ENCODE measurements at regions not wholly inside any gene's neighbourhood (a gene's known extent, or its start where the extent isn't known, plus 50 kb on each side); places are given as distances from the start of the nearest gene placed in this dataset.

DNA sequence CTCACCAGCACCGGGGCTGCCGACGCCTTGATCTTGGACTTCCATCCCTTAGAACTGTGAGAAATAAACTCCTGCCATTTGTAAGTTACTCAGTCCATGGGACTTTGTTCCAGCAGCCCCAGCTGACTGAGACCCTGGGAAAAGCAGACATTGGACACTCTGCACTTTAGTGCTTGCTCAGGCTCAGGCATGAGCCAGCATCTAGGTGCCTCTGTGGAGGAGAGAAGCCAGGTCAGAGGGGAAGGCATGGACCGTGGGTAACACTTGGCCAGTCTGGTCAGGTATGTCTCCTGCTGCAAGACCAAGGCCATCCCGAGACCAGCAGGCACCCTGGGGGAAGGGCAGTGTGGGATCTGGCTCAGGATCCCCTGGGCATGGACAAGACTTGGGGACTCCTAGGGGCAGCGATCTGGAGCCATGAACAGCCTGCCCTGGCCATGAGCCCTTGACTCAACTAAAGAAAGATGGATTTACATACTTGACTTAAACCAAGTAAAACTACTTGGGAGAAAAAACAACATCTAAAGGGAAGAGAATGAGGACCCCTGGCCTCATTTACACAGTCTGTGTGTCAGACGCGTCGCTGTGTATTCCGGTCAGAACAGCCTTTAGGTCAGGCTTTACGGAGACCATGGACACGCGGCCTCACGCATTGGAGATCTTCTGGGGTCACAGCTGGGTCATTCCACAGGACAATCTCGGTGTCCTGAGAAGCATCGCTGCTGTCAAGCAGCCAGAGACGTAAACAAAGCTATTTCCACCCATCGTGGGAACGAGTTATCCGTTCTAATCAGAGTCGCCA, 497.1 kb downstream of the BRD1 start (continued):
- TF ChIP-seq, protein P1, sequence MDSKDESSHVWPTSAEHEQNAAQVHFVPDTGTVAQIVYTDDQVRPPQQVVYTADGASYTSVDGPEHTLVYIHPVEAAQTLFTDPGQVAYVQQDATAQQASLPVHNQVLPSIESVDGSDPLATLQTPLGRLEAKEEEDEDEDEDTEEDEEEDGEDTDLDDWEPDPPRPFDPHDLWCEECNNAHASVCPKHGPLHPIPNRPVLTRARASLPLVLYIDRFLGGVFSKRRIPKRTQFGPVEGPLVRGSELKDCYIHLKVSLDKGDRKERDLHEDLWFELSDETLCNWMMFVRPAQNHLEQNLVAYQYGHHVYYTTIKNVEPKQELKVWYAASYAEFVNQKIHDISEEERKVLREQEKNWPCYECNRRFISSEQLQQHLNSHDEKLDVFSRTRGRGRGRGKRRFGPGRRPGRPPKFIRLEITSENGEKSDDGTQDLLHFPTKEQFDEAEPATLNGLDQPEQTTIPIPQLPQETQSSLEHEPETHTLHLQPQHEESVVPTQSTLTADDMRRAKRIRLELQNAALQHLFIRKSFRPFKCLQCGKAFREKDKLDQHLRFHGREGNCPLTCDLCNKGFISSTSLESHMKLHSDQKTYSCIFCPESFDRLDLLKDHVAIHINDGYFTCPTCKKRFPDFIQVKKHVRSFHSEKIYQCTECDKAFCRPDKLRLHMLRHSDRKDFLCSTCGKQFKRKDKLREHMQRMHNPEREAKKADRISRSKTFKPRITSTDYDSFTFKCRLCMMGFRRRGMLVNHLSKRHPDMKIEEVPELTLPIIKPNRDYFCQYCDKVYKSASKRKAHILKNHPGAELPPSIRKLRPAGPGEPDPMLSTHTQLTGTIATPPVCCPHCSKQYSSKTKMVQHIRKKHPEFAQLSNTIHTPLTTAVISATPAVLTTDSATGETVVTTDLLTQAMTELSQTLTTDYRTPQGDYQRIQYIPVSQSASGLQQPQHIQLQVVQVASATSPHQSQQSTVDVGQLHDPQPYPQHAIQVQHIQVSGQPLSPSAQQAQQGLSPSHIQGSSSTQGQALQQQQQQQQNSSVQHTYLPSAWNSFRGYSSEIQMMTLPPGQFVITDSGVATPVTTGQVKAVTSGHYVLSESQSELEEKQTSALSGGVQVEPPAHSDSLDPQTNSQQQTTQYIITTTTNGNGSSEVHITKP (CRISPR knock-in tag; IDR thresholded peaks at IDR 0.05; ENCODE audit: low read depth) = no peak
- TF ChIP-seq SRF (IDR thresholded peaks at IDR 0.05; ENCODE audit: low read depth, low read length) (no peak), KDM6A (CRISPR knock-in tag; IDR thresholded peaks at IDR 0.05; ENCODE audit: low read depth) (no peak), PRMT3 (CRISPR knock-in tag; IDR thresholded peaks at IDR 0.05; ENCODE audit: borderline replicate concordance, low read depth) (no peak), ZNF501 (CRISPR knock-in tag; IDR thresholded peaks at IDR 0.05) (no peak), PAF1 (CRISPR knock-in tag; IDR thresholded peaks at IDR 0.05) (no peak)

DNA sequence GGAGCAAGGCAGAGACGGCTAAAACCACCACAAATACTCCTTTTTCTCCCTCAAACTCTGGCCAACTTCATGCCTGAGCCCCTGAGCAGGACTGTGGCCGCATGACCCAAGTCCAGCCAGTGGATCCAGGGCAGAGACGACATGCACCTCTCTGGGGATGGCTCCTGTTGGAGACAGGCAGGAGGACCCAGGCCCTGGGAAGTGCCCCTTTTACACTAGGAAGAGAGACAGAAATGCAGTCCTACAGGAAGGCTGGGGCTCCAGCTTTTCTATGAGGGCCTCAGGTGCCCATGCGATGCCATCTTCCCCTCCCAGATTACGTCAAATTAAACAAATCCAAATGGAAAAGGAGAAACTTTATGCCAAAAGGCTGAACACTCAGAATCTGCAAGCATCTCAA, 498.0 kb downstream of the BRD1 start:
- ChIA-PET POLR2A (no interaction called here), CTCF (ENCODE audit: low intra/inter-chr PET ratio, low total read pairs) (no interaction called here)
- Histone ChIP-seq H3K4me3 (replicated peaks in 1 of 3; ENCODE audit: insufficient read depth in 1 of 3, low read depth in 2 of 3, low read length in 3 of 3) (no peak overlapping the region), H3K4me2 (ENCODE audit: low read depth, low read length) (no peak overlapping the region), H3K27ac (ENCODE audit: extremely low read length, insufficient read depth, low read length) (no peak overlapping the region), H3K4me1 (ENCODE audit: insufficient read depth, low read length) (no peaks in the 10 kb centered on the region), H3K79me2 (ENCODE audit: insufficient read depth, low read length) (no peaks in the 10 kb centered on the region), H3K9ac (ENCODE audit: insufficient read depth, low read depth, low read length) (no peak overlapping the region), H3K36me3 (replicated peaks in 1 of 2; ENCODE audit: control insufficient read depth in 1 of 2, insufficient read depth in 2 of 2, low read length in 2 of 2) (no peaks in the 10 kb centered on the region), H3K9me3 (ENCODE audit: low read length) (peaks cover 10% of the 10 kb centered on the region; the same call in 1 of the 2 replicates), H4K20me1 (ENCODE audit: insufficient read depth, low read length) (no peaks in the 10 kb centered on the region), H3K27me3 (ENCODE audit: control insufficient read depth in 1 of 2, insufficient read depth in 2 of 2, low read length in 2 of 2) (peaks cover 1 to 49% of the 10 kb centered on the region in 2 experiments), H2AFZ (ENCODE audit: low read length) (no peak overlapping the region)
- DNase-seq (ENCODE audit: low spot score) (no peak), FAIRE-seq (no peak), ATAC-seq (no peak)
- 6% methylated on average over 4 of the region's 5 CpGs for WGBS (ENCODE audit: low lambda C conversion rate)
- in situ Hi-C loops (cut with HindIII; ENCODE audit: extremely low pct_ligation_motif_present, low pct_unique_long_range_greater_than_20kb) (no loop called here), intact Hi-C loops (cut with micrococcal nuclease; ENCODE audit: unreplicated experiment) (no loop called here)
- BruUV-seq (replicated peaks) = no TSS peak
- TF ChIP-seq HNRNPUL1 (IDR thresholded peaks at IDR 0.05; ENCODE audit: low read depth, low read length) (no peak), ZC3H4 (CRISPR knock-in tag; IDR thresholded peaks at IDR 0.05; ENCODE audit: borderline replicate concordance) (no peak), SALL2 (CRISPR knock-in tag; IDR thresholded peaks at IDR 0.05) (no peak), ZNF282 (IDR thresholded peaks at IDR 0.05; ENCODE audit: partially characterized antibody) (no peak), PCBP1 (IDR thresholded peaks at IDR 0.05; ENCODE audit: borderline replicate concordance, low read depth, low read length) (no peak), KDM3A (CRISPR knock-in tag; IDR thresholded peaks at IDR 0.05; ENCODE audit: low read depth) (no peak), CC2D1A (CRISPR knock-in tag; IDR thresholded peaks at IDR 0.05) (no peak), TBP (CRISPR knock-in tag; IDR thresholded peaks at IDR 0.05) (no peak), PAWR (CRISPR knock-in tag; IDR thresholded peaks at IDR 0.05; ENCODE audit: borderline replicate concordance) (no peak), FOXP1 (IDR thresholded peaks at IDR 0.05) (no peak), FOXP1 (CRISPR knock-in tag; IDR thresholded peaks at IDR 0.05) (no peak)
- TF ChIP-seq, protein P2, sequence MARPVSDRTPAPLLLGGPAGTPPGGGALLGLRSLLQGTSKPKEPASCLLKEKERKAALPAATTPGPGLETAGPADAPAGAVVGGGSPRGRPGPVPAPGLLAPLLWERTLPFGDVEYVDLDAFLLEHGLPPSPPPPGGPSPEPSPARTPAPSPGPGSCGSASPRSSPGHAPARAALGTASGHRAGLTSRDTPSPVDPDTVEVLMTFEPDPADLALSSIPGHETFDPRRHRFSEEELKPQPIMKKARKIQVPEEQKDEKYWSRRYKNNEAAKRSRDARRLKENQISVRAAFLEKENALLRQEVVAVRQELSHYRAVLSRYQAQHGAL (CRISPR knock-in tag; IDR thresholded peaks at IDR 0.05; ENCODE audit: not compliant biosample characterization) = no peak
- TF ChIP-seq, protein P3, sequence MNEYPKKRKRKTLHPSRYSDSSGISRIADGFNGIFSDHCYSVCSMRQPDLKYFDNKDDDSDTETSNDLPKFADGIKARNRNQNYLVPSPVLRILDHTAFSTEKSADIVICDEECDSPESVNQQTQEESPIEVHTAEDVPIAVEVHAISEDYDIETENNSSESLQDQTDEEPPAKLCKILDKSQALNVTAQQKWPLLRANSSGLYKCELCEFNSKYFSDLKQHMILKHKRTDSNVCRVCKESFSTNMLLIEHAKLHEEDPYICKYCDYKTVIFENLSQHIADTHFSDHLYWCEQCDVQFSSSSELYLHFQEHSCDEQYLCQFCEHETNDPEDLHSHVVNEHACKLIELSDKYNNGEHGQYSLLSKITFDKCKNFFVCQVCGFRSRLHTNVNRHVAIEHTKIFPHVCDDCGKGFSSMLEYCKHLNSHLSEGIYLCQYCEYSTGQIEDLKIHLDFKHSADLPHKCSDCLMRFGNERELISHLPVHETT (CRISPR knock-in tag; conservative IDR thresholded peaks at IDR 0.05) = no peak

Measured in HepG2 (cell line).